KMS-11 (cell line): ENCODE measurements at regions not wholly inside any gene's neighbourhood (a gene's known extent, or its start where the extent isn't known, plus 50 kb on each side); places are given as distances from the start of the nearest gene placed in this dataset.

Experiments used
- H2AFZ ChIP-seq: fragments of 200-600 bp; sonication (generic); 2 replicates; pipeline ENCODE4 v1.6.1; 2016; ENCODE audit warnings: antibody characterized with exemption, mixed run types, low read depth
- H3K27ac ChIP-seq: fragments of 200-600 bp; sonication (generic); 2 replicates; pipeline ENCODE4 v1.6.1; 2016; ENCODE audit warnings: mild to moderate bottlenecking, mixed run types
- H3K27me3 ChIP-seq: fragments of 200-600 bp; sonication (generic); 2 replicates; pipeline ENCODE4 v1.6.1; 2017; ENCODE audit warnings: mild to moderate bottlenecking, low read depth, mixed run types, moderate library complexity; ENCODE audit not compliant: insufficient read depth
- H3K36me3 ChIP-seq: fragments of 200-600 bp; sonication (generic); 2 replicates; pipeline ENCODE4 v1.6.1; 2017; ENCODE audit warnings: mild to moderate bottlenecking, mixed run types; ENCODE audit not compliant: insufficient read depth
- H3K4me1 ChIP-seq: fragments of 200-600 bp; sonication (generic); 2 replicates; pipeline ENCODE4 v1.6.1; 2016; ENCODE audit warnings: mild to moderate bottlenecking, low read depth, mixed run types; ENCODE audit not compliant: poor library complexity, severe bottlenecking
- H3K4me2 ChIP-seq: fragments of 200-600 bp; sonication (generic); 2 replicates; pipeline ENCODE4 v1.7.0; 2016; ENCODE audit warnings: mild to moderate bottlenecking, mixed run types
- H3K4me3 ChIP-seq: fragments of 200-600 bp; sonication (generic); IDR thresholded peaks from 2 replicates; pipeline ENCODE4 v1.6.1; 2017; ENCODE audit warnings: low read depth, low read length, mixed read lengths; ENCODE audit not compliant: insufficient read depth
- H3K79me2 ChIP-seq: fragments of 200-600 bp; sonication (generic); 2 replicates; pipeline ENCODE4 v1.6.1; 2016; ENCODE audit warnings: low read depth, mixed run types; ENCODE audit not compliant: insufficient read depth
- H3K9ac ChIP-seq: fragments of 200-600 bp; sonication (generic); 2 replicates; pipeline ENCODE4 v1.6.1; 2016; ENCODE audit warnings: mild to moderate bottlenecking, mixed run types
- H4K20me1 ChIP-seq: fragments of 200-600 bp; sonication (generic); 2 replicates; pipeline ENCODE4 v1.6.1; 2016; ENCODE audit warnings: mild to moderate bottlenecking, mixed run types; ENCODE audit not compliant: insufficient read depth
- CTCF ChIP-seq: fragments of 200-600 bp; sonication (generic); conservative IDR thresholded peaks from 2 replicates; pipeline ENCODE4 v1.6.1; 2017; ENCODE audit warnings: low read depth, mild to moderate bottlenecking, antibody characterized with exemption, low read length, moderate library complexity, mixed read lengths

GRCh38 chr19:30634131-30634830 is 262.1 kb downstream of the ZNF536 start:
- Histone ChIP-seq H3K9ac (no peak overlapping the region), H3K36me3 (no peaks in the 10 kb centered on the region), H3K27ac (no peak overlapping the region), H2AFZ (no peak overlapping the region), H3K79me2 (no peaks in the 10 kb centered on the region), H3K27me3 (no peaks in the 10 kb centered on the region; the same call in 1 of the 2 replicates), H3K4me1 (no peaks in the 10 kb centered on the region), H3K4me3 (no peak overlapping the region), H3K4me2 (no peak overlapping the region), H4K20me1 (no peaks in the 10 kb centered on the region)
- TF ChIP-seq CTCF, result no peak

- no peaks in the 10 kb centered on the region for H3K4me1 ChIP-seq
- H3K27me3 ChIP-seq, result no peaks in the 10 kb centered on the region; the same call in 1 of the 2 replicates
- no peak overlapping the region for H3K27ac ChIP-seq
- H4K20me1 ChIP-seq, result no peaks in the 10 kb centered on the region
- no peak overlapping the region for H3K9ac ChIP-seq
- no peaks in the 10 kb centered on the region for H3K36me3 ChIP-seq
- H3K4me3 ChIP-seq, result no peak overlapping the region
- no peak overlapping the region for H2AFZ ChIP-seq
- no peaks in the 10 kb centered on the region for H3K79me2 ChIP-seq
- no peak overlapping the region for H3K4me2 ChIP-seq
- TF ChIP-seq CTCF, result no peak
These were observed 258.8 kb downstream of the ZNF536 start for GRCh38 chr19:30631033-30631370.

GRCh38 chr19:30630289-30631032 is 258.3 kb downstream of the ZNF536 start:
- H2AFZ ChIP-seq, result no peak overlapping the region
- TF ChIP-seq CTCF, result no peak
- H3K27ac ChIP-seq, result no peak overlapping the region
- no peaks in the 10 kb centered on the region for H3K36me3 ChIP-seq
- no peak overlapping the region for H3K4me3 ChIP-seq
- no peaks in the 10 kb centered on the region for H3K79me2 ChIP-seq
- no peaks in the 10 kb centered on the region for H4K20me1 ChIP-seq
- H3K9ac ChIP-seq, result no peak overlapping the region
- no peak overlapping the region for H3K4me2 ChIP-seq
- no peaks in the 10 kb centered on the region for H3K4me1 ChIP-seq
- H3K27me3 ChIP-seq, result no peaks in the 10 kb centered on the region; the same call in 1 of the 2 replicates

GRCh38 chr19:30629086-30629485 is 256.9 kb downstream of the ZNF536 start:
- H2AFZ ChIP-seq, result no peak overlapping the region
- no peaks in the 10 kb centered on the region; the same call in 1 of the 2 replicates for H3K27me3 ChIP-seq
- H3K4me2 ChIP-seq, result no peak overlapping the region
- no peaks in the 10 kb centered on the region for H3K79me2 ChIP-seq
- no peaks in the 10 kb centered on the region for H3K4me1 ChIP-seq
- H3K4me3 ChIP-seq, result no peak overlapping the region
- H4K20me1 ChIP-seq, result no peaks in the 10 kb centered on the region
- no peaks in the 10 kb centered on the region for H3K36me3 ChIP-seq
- no peak overlapping the region for H3K9ac ChIP-seq
- no peak for TF ChIP-seq CTCF
- H3K27ac ChIP-seq, result no peak overlapping the region
